GM12891 (cell line): ENCODE measurements at regions not wholly inside any gene's neighbourhood (a gene's known extent, or its start where the extent isn't known, plus 50 kb on each side); places are given as distances from the start of the nearest gene placed in this dataset.

Experiments
- DNase-seq: peaks from one replicate; pipeline ENCODE4 v3.0.0; 2011; ENCODE audit warnings: low spot score; ENCODE audit not compliant: insufficient read length
- FAIRE-seq: peaks from 2 replicates; lab custom pipeline; 2011; peaks lifted over from hg19 to GRCh38; lab: Jason Lieb, UNC
- PAX5 ChIP-seq: IDR thresholded peaks from 2 replicates; pipeline ENCODE4 v1.6.1; 2011; ENCODE audit warnings: low read length, moderate library complexity, mild to moderate bottlenecking; ENCODE audit not compliant: insufficient read depth, severe bottlenecking
- POLR2A ChIP-seq: IDR thresholded peaks from 2 replicates; pipeline ENCODE4 v1.6.1; 2011; ENCODE audit warnings: low read depth, low read length, control low read depth
- POLR2AphosphoS5 ChIP-seq: IDR thresholded peaks from 2 replicates; pipeline ENCODE4 v1.6.1; 2011; ENCODE audit warnings: low read depth, low read length, control low read depth
- POU2F2 ChIP-seq: IDR thresholded peaks from 2 replicates; pipeline ENCODE4 v1.6.1; 2011; ENCODE audit warnings: low read depth, mild to moderate bottlenecking, control low read depth, low read length, moderate library complexity
- SPI1 ChIP-seq: IDR thresholded peaks from 2 replicates; pipeline ENCODE4 v1.6.1; 2011; ENCODE audit warnings: low read depth, low read length, control low read depth
- TAF1 ChIP-seq: IDR thresholded peaks from 2 replicates; pipeline ENCODE4 v1.6.1; 2011; ENCODE audit warnings: low read depth, low read length, control low read depth

DNA sequence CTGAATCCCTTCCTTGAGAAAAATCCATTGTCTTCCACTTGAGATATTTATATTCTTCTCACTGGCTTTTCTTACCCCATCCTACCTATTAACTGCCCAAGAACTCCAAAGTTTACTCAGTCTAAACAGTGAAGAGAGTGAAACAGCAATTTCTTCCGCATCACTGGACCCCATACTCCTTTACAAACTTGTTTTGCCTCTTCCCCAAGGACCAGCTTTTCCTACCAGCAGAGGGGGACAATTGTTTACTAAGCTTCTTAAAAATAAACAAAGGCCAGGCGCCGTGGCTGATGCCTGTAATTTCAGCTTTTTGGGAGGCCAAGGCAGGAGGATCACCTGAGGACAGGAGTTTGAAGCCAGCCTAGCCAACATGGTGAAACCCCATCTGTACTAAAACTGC is 52.0 kb downstream of the LRATD1 start:
- TF ChIP-seq PAX5 (no peak), SPI1 (no peak), TAF1 (no peak), POU2F2 (no peak), POLR2A (no peak), POLR2AphosphoS5 (no peak)
- FAIRE-seq (no peak), DNase-seq (no peak)

DNA sequence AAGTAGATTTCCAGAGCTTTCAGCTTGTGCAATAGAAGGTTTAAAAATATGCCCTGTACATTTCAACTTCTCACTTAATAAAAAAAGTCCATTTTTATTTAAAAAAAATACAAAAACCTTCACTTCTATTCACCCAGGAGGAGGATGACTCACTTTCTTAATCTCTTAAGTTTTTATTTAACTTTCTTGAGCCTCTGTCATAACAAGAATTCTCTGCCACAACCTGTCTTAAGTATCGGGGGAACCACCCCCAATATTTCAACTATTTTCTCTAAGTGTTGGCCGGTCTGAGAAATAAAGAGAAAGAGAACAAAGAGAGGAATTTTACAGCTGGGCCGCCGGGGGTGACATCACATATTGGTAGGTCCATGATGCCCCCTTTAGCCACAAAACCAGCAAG is 58.4 kb downstream of the LRATD1 start:
- FAIRE-seq (no peak), DNase-seq (no peak)
- TF ChIP-seq POLR2A (no peak), PAX5 (no peak), SPI1 (no peak), POU2F2 (no peak), TAF1 (no peak), POLR2AphosphoS5 (no peak)

- FAIRE-seq: no peak
- TF ChIP-seq SPI1 (no peak), PAX5 (no peak), POLR2A (no peak), POLR2AphosphoS5 (no peak), TAF1 (no peak), POU2F2 (no peak)
Observed at GRCh38 chr2:14693874-14694273, 61.4 kb downstream of the LRATD1 start.

GRCh38 chr2:14700753-14701152 is 68.2 kb downstream of the LRATD1 start:
- FAIRE-seq (no peak), DNase-seq (no peak)
- TF ChIP-seq POLR2A (no peak), PAX5 (no peak), POU2F2 (no peak), POLR2AphosphoS5 (no peak), TAF1 (no peak), SPI1 (no peak)

More at GRCh38 chr2:14693874-14694273, 61.4 kb downstream of the LRATD1 start:
- no peak for DNase-seq

DNA sequence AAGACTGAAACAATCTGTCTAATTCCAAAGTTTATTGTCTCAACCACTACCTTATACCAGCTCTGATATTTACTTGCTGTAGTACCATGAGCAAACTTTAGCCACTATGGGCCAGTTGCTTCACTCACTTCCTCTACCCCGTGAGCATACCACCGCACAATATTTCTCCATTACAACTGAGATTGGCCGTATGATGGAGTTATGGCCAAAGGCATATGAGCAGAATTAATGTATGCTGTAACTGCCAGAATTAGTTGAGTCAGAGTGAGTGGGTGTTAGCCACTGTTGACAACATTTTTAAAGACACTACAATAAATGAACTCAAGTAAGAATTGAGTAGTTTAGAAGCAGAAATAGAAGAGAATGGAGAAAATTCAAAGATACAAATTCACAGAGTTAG is 69.7 kb downstream of the LRATD1 start:
- FAIRE-seq: no peak
- TF ChIP-seq SPI1 (no peak), PAX5 (no peak), POLR2A (no peak), POU2F2 (no peak), TAF1 (no peak), POLR2AphosphoS5 (no peak)
- no peak for DNase-seq

GRCh38 chr2:14706201-14706600 is 73.7 kb downstream of the LRATD1 start:
- DNase-seq: no peak
- TF ChIP-seq POU2F2 (no peak), PAX5 (no peak), POLR2A (no peak), TAF1 (no peak), POLR2AphosphoS5 (no peak), SPI1 (no peak)
- FAIRE-seq: no peak

DNA sequence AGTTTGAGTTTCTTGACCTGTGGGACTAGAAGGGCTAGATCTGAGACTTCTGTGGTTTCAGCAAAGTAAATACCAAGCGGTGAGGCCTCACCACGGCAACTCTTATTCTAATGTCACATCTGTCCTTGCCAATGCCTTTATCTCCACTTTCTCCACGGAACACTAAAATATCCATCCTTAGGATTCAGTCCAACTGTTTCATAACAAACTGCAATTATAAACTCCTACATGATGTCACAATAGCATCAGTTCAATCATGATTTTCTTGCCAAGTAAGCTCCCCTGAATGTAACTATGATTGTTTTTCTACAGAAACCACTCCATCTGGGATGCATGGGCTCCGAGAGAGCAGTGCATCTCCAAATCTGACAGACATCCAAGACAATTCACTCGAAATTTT is 79.6 kb downstream of the LRATD1 start:
- no peak for DNase-seq
- FAIRE-seq: no peak
- TF ChIP-seq PAX5 (no peak), POLR2A (no peak), SPI1 (no peak), POLR2AphosphoS5 (no peak)

GRCh38 chr2:14713248-14713647 is 80.7 kb downstream of the LRATD1 start:
- FAIRE-seq: no peak
- no peak for DNase-seq
- TF ChIP-seq POLR2AphosphoS5 (no peak), POLR2A (no peak), POU2F2 (no peak), TAF1 (no peak), PAX5 (no peak), SPI1 (no peak)

- FAIRE-seq: no peak
- TF ChIP-seq SPI1: no peak
- TF ChIP-seq TAF1: no peak
- no peak for TF ChIP-seq POLR2A
- no peak for TF ChIP-seq POLR2AphosphoS5
- TF ChIP-seq POU2F2: no peak
- no peak for TF ChIP-seq PAX5
- no peak for DNase-seq
Observed at GRCh38 chr2:14715600-14715999, 83.1 kb downstream of the LRATD1 start.

- DNase-seq: no peak
- no peak for FAIRE-seq
- TF ChIP-seq SPI1 (no peak), POLR2A (no peak), TAF1 (no peak), POLR2AphosphoS5 (no peak), POU2F2 (no peak), PAX5 (no peak)
Observed at GRCh38 chr2:14716319-14716718, 83.8 kb downstream of the LRATD1 start.
